SK-N-SH (cell line): ENCODE measurements at regions not wholly inside any gene's neighbourhood (a gene's known extent, or its start where the extent isn't known, plus 50 kb on each side); places are given as distances from the start of the nearest gene placed in this dataset.

Source experiments
- CTCF ChIA-PET: fragments of 300-600, 350-600 bp; formaldehyde crosslinking; extraction: SDS; loops from one replicate; lab custom pipeline; 2021; lab: Yijun Ruan, JAX
- POLR2A ChIA-PET: fragments of 350-600 bp; sonication (Branson Sonifier 250); formaldehyde crosslinking; extraction: SDS; loops from one replicate; lab custom pipeline; 2020; ENCODE audit warnings: antibody characterized with exemption, inconsistent platforms; lab: Yijun Ruan, JAX
- DNase-seq: peaks from one replicate; pipeline ENCODE4 v3.0.0; 2012
- H2AFZ ChIP-seq: fragments of 200-600 bp; sonication (generic); 2 replicates; pipeline ENCODE4 v1.8.1; 2016; ENCODE audit warnings: antibody characterized with exemption, mild to moderate bottlenecking, low read depth
- H3F3A ChIP-seq: fragments of 200-600 bp; sonication (generic); replicated peaks from 2 replicates; pipeline ENCODE3; 2016; ENCODE audit warnings: antibody characterized with exemption, mild to moderate bottlenecking; ENCODE audit not compliant: insufficient read depth
- H3K27ac ChIP-seq, 2 experiments: fragments of 200-500 bp in 1 of 2; fragments of 200-600 bp in 1 of 2; sonication (Bioruptor generic) in 1 of 2; sonication (generic), shearing (Covaris generic) in 1 of 2; 2 replicates each; pipeline versions ENCODE4 v1.5.1 to v1.6.1; 2014 to 2016; ENCODE audit warnings: low read depth in 2 of 2, inconsistent platforms in 1 of 2, low read length in 1 of 2, mild to moderate bottlenecking in 1 of 2, mixed read lengths in 1 of 2
- H3K27me3 ChIP-seq: fragments of 200-600 bp; sonication (generic), shearing (Covaris generic); 2 replicates; pipeline ENCODE4 v1.6.1; 2016; ENCODE audit warnings: mixed run types; ENCODE audit not compliant: insufficient read depth
- H3K36me3 ChIP-seq, 2 experiments: fragments of 200-500 bp in 1 of 2; fragments of 200-600 bp in 1 of 2; sonication (Bioruptor generic) in 1 of 2; sonication (generic) in 1 of 2; replicated peaks in 1 of 2; 2 replicates each; pipeline versions ENCODE3 to v1.5.1; 2014 to 2016; ENCODE audit warnings: low read length in 1 of 2, mild to moderate bottlenecking in 1 of 2; ENCODE audit not compliant: insufficient read depth in 2 of 2, control insufficient read depth in 1 of 2
- H3K4me1 ChIP-seq, 2 experiments: fragments of 200-500 bp in 1 of 2; fragments of 200-600 bp in 1 of 2; sonication (Bioruptor generic) in 1 of 2; sonication (generic), shearing (Covaris generic) in 1 of 2; 2 replicates each; pipeline versions ENCODE4 v1.5.1 to v1.6.1; 2014 to 2016; ENCODE audit warnings: low read depth in 1 of 2, low read length in 1 of 2, mixed run types in 1 of 2; ENCODE audit not compliant: insufficient read depth in 2 of 2, control insufficient read depth in 1 of 2
- H3K4me2 ChIP-seq: fragments of 200-600 bp; sonication (generic), shearing (Covaris generic); 2 replicates; pipeline ENCODE4 v1.6.1; 2017; ENCODE audit warnings: mixed run types
- H3K4me3 ChIP-seq, 2 experiments: fragments of 200-500 bp in 1 of 2; fragments of 200-600 bp in 1 of 2; sonication (Bioruptor generic) in 1 of 2; sonication (generic), shearing (Covaris generic) in 1 of 2; 2 replicates each; pipeline versions ENCODE4 v1.5.1 to v1.8.1; 2014 to 2016; ENCODE audit warnings: low read depth in 2 of 2, inconsistent platforms in 1 of 2, low read length in 1 of 2, mild to moderate bottlenecking in 1 of 2, mixed read lengths in 1 of 2, moderate library complexity in 1 of 2
- H3K79me2 ChIP-seq: fragments of 200-600 bp; sonication (generic); 2 replicates; pipeline ENCODE4 v1.8.1; 2017; ENCODE audit warnings: mild to moderate bottlenecking; ENCODE audit not compliant: insufficient read depth
- H3K9ac ChIP-seq: fragments of 200-600 bp; sonication (generic); 2 replicates; pipeline ENCODE4 v1.6.1; 2017; ENCODE audit warnings: mixed run types
- H3K9me2 ChIP-seq: fragments of 200-600 bp; sonication (generic); 2 replicates; pipeline ENCODE4 v1.6.1; 2017; ENCODE audit warnings: mixed run types
- H3K9me3 ChIP-seq: fragments of 200-600 bp; sonication (generic); 2 replicates; pipeline ENCODE4 v1.6.1; 2017; ENCODE audit warnings: mixed run types, mild to moderate bottlenecking, moderate library complexity
- H4K20me1 ChIP-seq: fragments of 200-600 bp; sonication (generic); 2 replicates; pipeline ENCODE4 v1.6.1; 2017; ENCODE audit warnings: mild to moderate bottlenecking, mixed run types; ENCODE audit not compliant: insufficient read depth
- EP300 ChIP-seq, 2 experiments: IDR thresholded peaks; 2 replicates each; pipeline versions ENCODE4 v1.4.0 to v1.6.1; 2012; ENCODE audit warnings: borderline replicate concordance in 1 of 2, low read depth in 1 of 2, low read length in 1 of 2
- FOSL2 ChIP-seq: IDR thresholded peaks from 2 replicates; pipeline ENCODE4 v1.4.0; 2012; ENCODE audit warnings: low read depth, mild to moderate bottlenecking, moderate library complexity, borderline replicate concordance
- FOXJ3 ChIP-seq: sonication (generic); formaldehyde crosslinking; IDR thresholded peaks from 2 replicates; pipeline ENCODE4 v1.5.1; 2020; ENCODE audit warnings: mild to moderate bottlenecking, missing genetic modification reagents
- FOXM1 ChIP-seq: IDR thresholded peaks from 2 replicates; pipeline ENCODE4 v1.4.0; 2012; ENCODE audit warnings: low read depth, mild to moderate bottlenecking
- PBX3 ChIP-seq: IDR thresholded peaks from 2 replicates; pipeline ENCODE4; 2012
- RAD21 ChIP-seq: IDR thresholded peaks from 2 replicates; pipeline ENCODE4 v1.6.1; 2012; ENCODE audit warnings: mild to moderate bottlenecking, low read length
- RCOR1 ChIP-seq: fragments of 150-350 bp; IDR thresholded peaks from 2 replicates; pipeline ENCODE4 v1.6.1; 2017; ENCODE audit warnings: antibody characterized with exemption, low read length
- RFX5 ChIP-seq: IDR thresholded peaks from 2 replicates; pipeline ENCODE4 v1.6.1; 2012; ENCODE audit warnings: mild to moderate bottlenecking, improper control_type of control experiment, low read length
- RXRA ChIP-seq: IDR thresholded peaks from 2 replicates; pipeline ENCODE4 v1.4.0; 2012; ENCODE audit warnings: low read depth, mild to moderate bottlenecking, borderline replicate concordance
- SMC3 ChIP-seq: IDR thresholded peaks from 2 replicates; pipeline ENCODE4 v1.6.1; 2012; ENCODE audit warnings: low read depth, low read length, improper control_type of control experiment
- TAF1 ChIP-seq: IDR thresholded peaks from 2 replicates; pipeline ENCODE4 v1.6.1; 2012; ENCODE audit warnings: low read depth, mild to moderate bottlenecking, low read length, moderate library complexity, borderline replicate concordance
- USF2 ChIP-seq: fragments of 150-350 bp; IDR thresholded peaks from 2 replicates; pipeline ENCODE4 v1.6.1; 2017; ENCODE audit warnings: antibody characterized with exemption, low read length, low read depth, borderline replicate concordance
- YY1 ChIP-seq: IDR thresholded peaks from 2 replicates; pipeline ENCODE4 v1.4.0; 2012; ENCODE audit warnings: low read depth, mild to moderate bottlenecking
- TF ChIP-seq, protein P1 (sequence below): IDR thresholded peaks from 2 replicates; pipeline ENCODE4 v1.6.1; 2012; ENCODE audit warnings: mild to moderate bottlenecking, low read depth, low read length, moderate library complexity
- TF ChIP-seq, protein P2 (sequence below): IDR thresholded peaks from 2 replicates; pipeline ENCODE4 v1.4.0; 2012; ENCODE audit warnings: low read depth
- TF ChIP-seq, protein P3 (sequence below): fragments of 150-350 bp; IDR thresholded peaks from 2 replicates; pipeline ENCODE4 v1.6.1; 2016; ENCODE audit warnings: mild to moderate bottlenecking, low read depth, low read length

GRCh38 chr2:18647731-18648130 lies 58.4 kb upstream of the NT5C1B start (continued):
- TF ChIP-seq, protein P1, sequence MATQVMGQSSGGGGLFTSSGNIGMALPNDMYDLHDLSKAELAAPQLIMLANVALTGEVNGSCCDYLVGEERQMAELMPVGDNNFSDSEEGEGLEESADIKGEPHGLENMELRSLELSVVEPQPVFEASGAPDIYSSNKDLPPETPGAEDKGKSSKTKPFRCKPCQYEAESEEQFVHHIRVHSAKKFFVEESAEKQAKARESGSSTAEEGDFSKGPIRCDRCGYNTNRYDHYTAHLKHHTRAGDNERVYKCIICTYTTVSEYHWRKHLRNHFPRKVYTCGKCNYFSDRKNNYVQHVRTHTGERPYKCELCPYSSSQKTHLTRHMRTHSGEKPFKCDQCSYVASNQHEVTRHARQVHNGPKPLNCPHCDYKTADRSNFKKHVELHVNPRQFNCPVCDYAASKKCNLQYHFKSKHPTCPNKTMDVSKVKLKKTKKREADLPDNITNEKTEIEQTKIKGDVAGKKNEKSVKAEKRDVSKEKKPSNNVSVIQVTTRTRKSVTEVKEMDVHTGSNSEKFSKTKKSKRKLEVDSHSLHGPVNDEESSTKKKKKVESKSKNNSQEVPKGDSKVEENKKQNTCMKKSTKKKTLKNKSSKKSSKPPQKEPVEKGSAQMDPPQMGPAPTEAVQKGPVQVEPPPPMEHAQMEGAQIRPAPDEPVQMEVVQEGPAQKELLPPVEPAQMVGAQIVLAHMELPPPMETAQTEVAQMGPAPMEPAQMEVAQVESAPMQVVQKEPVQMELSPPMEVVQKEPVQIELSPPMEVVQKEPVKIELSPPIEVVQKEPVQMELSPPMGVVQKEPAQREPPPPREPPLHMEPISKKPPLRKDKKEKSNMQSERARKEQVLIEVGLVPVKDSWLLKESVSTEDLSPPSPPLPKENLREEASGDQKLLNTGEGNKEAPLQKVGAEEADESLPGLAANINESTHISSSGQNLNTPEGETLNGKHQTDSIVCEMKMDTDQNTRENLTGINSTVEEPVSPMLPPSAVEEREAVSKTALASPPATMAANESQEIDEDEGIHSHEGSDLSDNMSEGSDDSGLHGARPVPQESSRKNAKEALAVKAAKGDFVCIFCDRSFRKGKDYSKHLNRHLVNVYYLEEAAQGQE = no peak
- TF ChIP-seq TAF1 (no peak), PBX3 (no peak)

DNA sequence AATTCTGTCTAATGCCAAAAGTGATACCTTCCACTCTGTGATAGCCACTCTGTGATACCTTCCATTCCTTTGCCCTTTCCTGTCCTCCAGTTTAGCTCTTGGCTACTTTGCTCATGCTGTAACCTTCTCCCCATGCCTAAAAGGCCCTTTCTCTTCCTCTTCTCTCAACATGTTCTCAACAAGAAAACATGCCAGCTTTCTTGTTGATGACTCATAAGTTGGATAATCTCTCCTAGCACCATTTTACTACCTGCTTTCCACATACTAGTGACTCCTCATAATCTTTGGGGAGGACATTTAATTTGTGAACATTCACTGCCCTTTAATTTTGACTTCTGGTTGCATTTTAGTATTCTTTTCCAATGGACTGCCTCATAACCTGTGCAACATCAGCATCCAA lies 55.9 kb upstream of the NT5C1B start:
- TF ChIP-seq, protein P2, sequence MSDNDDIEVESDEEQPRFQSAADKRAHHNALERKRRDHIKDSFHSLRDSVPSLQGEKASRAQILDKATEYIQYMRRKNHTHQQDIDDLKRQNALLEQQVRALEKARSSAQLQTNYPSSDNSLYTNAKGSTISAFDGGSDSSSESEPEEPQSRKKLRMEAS = no peak
- no peak for TF ChIP-seq FOXJ3
- no peak for TF ChIP-seq RFX5
- TF ChIP-seq RXRA = no peak
- no peak for TF ChIP-seq SMC3
- TF ChIP-seq RAD21 = no peak
- no peak for TF ChIP-seq FOXM1
- TF ChIP-seq, protein P3, sequence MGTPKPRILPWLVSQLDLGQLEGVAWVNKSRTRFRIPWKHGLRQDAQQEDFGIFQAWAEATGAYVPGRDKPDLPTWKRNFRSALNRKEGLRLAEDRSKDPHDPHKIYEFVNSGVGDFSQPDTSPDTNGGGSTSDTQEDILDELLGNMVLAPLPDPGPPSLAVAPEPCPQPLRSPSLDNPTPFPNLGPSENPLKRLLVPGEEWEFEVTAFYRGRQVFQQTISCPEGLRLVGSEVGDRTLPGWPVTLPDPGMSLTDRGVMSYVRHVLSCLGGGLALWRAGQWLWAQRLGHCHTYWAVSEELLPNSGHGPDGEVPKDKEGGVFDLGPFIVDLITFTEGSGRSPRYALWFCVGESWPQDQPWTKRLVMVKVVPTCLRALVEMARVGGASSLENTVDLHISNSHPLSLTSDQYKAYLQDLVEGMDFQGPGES = no peak
- no peak for TF ChIP-seq YY1
- TF ChIP-seq TAF1 = no peak
- no peak for TF ChIP-seq FOSL2
- no peak for TF ChIP-seq EP300 (IDR thresholded peaks at IDR 0.05; ENCODE audit: borderline replicate concordance in 1 of 2, low read depth in 1 of 2, low read length in 1 of 2)
- TF ChIP-seq RCOR1 = no peak
- no peak for TF ChIP-seq USF2
- Histone ChIP-seq H2AFZ (no peak overlapping the region), H3K4me3 (no peak overlapping the region), H3K4me2 (no peak overlapping the region), H3K9me3 (no peaks in the 10 kb centered on the region), H3K9me2 (no peaks in the 10 kb centered on the region), H3K27ac (no peak overlapping the region), H3K79me2 (no peaks in the 10 kb centered on the region), H3K4me1 (no peaks in the 10 kb centered on the region; a peak in 1 of 4 replicates), H3K36me3 (peaks cover 0 to 29% of the 10 kb centered on the region in 2 experiments), H3K9ac (no peak overlapping the region), H3F3A (no peaks in the 10 kb centered on the region), H4K20me1 (no peaks in the 10 kb centered on the region), H3K27me3 (no peaks in the 10 kb centered on the region)
- POLR2A ChIA-PET = no interaction called here
- CTCF ChIA-PET = no interaction called here
- DNase-seq = no peak
